Esophagus squamous epithelium (tissue), 5 donors: ENCODE measurements at regions not wholly inside any gene's neighbourhood (a gene's known extent, or its start where the extent isn't known, plus 50 kb on each side); places are given as distances from the start of the nearest gene placed in this dataset.

ENCODE experiments used
- DNase-seq: peaks from one replicate; lab custom pipeline; 2025; lab: John Stamatoyannopoulos, UW
- H3K27ac ChIP-seq, 4 donors: fragments of 200-600 bp; sonication (generic); one replicate each; pipeline ENCODE4 v1.5.1; 2016 to 2019; ENCODE audit warnings: mild to moderate bottlenecking in 1 of 4
- H3K27me3 ChIP-seq, 4 donors: fragments of 200-600 bp; sonication (generic); 1 replicate in 3 of 4; 2 replicates in 1 of 4; pipeline versions ENCODE4 v1.5.1 to v1.6.0; 2017 to 2021; ENCODE audit warnings: antibody characterized with exemption in 1 of 4
- H3K36me3 ChIP-seq, 3 donors: fragments of 200-600 bp; sonication (generic); one replicate each; pipeline ENCODE4 v1.5.1; 2016 to 2019
- H3K4me1 ChIP-seq, 3 donors: fragments of 200-600 bp; sonication (generic); one replicate each; pipeline ENCODE4 v1.5.1; 2017 to 2019
- H3K4me3 ChIP-seq, 4 donors: fragments of 200-600 bp; sonication (generic); 1 replicate in 3 of 4; 2 replicates in 1 of 4; pipeline ENCODE4 v1.5.1; 2016 to 2019; ENCODE audit warnings: mild to moderate bottlenecking in 2 of 4, moderate library complexity in 1 of 4
- H3K9me3 ChIP-seq, 3 donors: fragments of 200-600 bp; sonication (generic); one replicate each; pipeline ENCODE4 v1.5.1; 2016 to 2019
- CTCF ChIP-seq, 6 experiments: fragments of 450-650 bp in 4 of 6; fragments of 200-600 bp in 2 of 6; sonication (generic) in 2 of 6; IDR thresholded peaks; one replicate each; pipeline ENCODE4 v1.5.1; 2016 to 2019; ENCODE audit warnings: antibody characterized with exemption in 6 of 6, mild to moderate bottlenecking in 4 of 6, moderate library complexity in 4 of 6
- POLR2A ChIP-seq, 4 donors: fragments of 450-650 bp; IDR thresholded peaks; one replicate each; pipeline ENCODE4 v1.6.1; 2017; ENCODE audit warnings: antibody characterized with exemption in 4 of 4, mild to moderate bottlenecking in 4 of 4, moderate library complexity in 3 of 4
- WGBS, 2 donors: methylation state at CpG; one replicate each; pipeline ENCODE4 v1.1.5; 2018; 5-methylcytosine and 5-hydroxymethylcytosine counted together
- intact Hi-C: fragments of 100-400 bp; cut with DNase I; formaldehyde crosslinking; loops from one replicate; pipeline ENCODE4 v1.15.0; 2022
- donor health status: DM: yes; HTN: yes; CAD: no.

DNA sequence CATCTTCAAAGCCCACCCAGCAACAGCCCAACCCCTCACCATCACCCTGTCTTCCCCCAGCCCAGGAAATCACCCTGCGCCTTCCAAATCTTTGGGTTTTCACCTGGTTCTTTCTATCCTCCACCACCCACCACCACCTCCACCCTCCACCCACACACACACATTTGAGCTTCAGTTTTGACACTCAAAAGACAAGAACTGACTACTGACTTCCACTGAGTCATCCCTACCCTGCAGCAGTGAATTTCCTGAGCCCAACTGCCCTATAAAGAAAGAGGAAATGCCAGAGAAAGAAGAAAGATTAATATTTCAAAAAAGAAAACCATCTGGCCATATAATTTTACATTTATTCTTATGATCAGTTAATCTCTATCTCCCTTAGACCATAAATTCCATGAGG, 137.5 kb downstream of the CHST1 start:
- peaks cover 0 to 2% (median 0%) of the 10 kb centered on the region in 3 donors for H3K9me3 ChIP-seq
- peaks cover 0 to 39% (median 0%) of the 10 kb centered on the region in 4 donors for H3K27me3 ChIP-seq
- TF ChIP-seq POLR2A (IDR thresholded peaks at IDR 0.05) (no peak), CTCF (IDR thresholded peaks at IDR 0.05) (no peak)
- 36 to 71% methylated on average over 1 of the region's 1 CpG for WGBS, 2 donors
- no peaks in the 10 kb centered on the region for H3K36me3 ChIP-seq
- no peak overlapping the region for H3K27ac ChIP-seq
- no peak for DNase-seq
- no peak overlapping the region for H3K4me3 ChIP-seq
- intact Hi-C loops: no loop called here
- H3K4me1 ChIP-seq: no peaks in the 10 kb centered on the region

- H3K9me3 ChIP-seq: peaks cover 0 to 6% (median 0%) of the 10 kb centered on the region in 3 donors
- no peaks in the 10 kb centered on the region for H3K36me3 ChIP-seq
- H3K4me3 ChIP-seq: no peak overlapping the region
- intact Hi-C loops: no loop called here
- H3K27me3 ChIP-seq: peaks cover 0 to 21% (median 0%) of the 10 kb centered on the region in 4 donors
- no peak for DNase-seq
- no peak for TF ChIP-seq CTCF (IDR thresholded peaks at IDR 0.05)
- no peak for TF ChIP-seq POLR2A (IDR thresholded peaks at IDR 0.05)
- 39 to 40% methylated on average over 3 of the region's 3 CpGs for WGBS, 2 donors
- H3K27ac ChIP-seq: no peak overlapping the region
- H3K4me1 ChIP-seq: no peaks in the 10 kb centered on the region
Observed at GRCh38 chr11:45525393-45525792, 140.0 kb downstream of the CHST1 start.

DNA sequence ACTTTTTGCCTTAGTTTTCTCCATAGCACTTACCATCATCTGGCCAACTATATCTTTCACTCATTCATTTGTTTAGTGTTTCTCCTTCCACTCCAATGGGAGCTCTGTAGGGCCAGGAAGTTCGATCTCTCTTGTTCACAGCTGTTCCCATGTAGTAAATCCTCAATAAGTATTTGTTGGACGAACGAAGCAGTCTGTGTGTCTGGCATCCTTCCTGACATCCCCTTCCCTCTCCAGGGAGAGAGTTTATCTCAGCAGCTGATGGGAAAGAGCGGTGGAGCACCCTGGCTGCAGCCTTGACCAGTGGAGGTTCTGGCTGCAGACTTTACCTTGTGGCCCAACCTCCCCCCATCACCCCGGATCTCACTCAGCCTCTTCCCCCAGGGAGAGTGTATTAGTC, 141.7 kb downstream of the CHST1 start:
- H3K27me3 ChIP-seq: peaks cover 0 to 14% (median 0%) of the 10 kb centered on the region in 4 donors
- intact Hi-C loops: no loop called here
- H3K4me3 ChIP-seq: no peak overlapping the region
- H3K36me3 ChIP-seq: no peaks in the 10 kb centered on the region
- H3K4me1 ChIP-seq: no peaks in the 10 kb centered on the region
- DNase-seq: no peak
- no peak overlapping the region for H3K27ac ChIP-seq
- 54 to 74% methylated on average over 3 to 5 of the region's 5 CpGs for WGBS, 2 donors
- peaks cover 0 to 6% (median 0%) of the 10 kb centered on the region in 3 donors for H3K9me3 ChIP-seq
- TF ChIP-seq CTCF (IDR thresholded peaks at IDR 0.05) (no peak), POLR2A (IDR thresholded peaks at IDR 0.05) (no peak)

DNA sequence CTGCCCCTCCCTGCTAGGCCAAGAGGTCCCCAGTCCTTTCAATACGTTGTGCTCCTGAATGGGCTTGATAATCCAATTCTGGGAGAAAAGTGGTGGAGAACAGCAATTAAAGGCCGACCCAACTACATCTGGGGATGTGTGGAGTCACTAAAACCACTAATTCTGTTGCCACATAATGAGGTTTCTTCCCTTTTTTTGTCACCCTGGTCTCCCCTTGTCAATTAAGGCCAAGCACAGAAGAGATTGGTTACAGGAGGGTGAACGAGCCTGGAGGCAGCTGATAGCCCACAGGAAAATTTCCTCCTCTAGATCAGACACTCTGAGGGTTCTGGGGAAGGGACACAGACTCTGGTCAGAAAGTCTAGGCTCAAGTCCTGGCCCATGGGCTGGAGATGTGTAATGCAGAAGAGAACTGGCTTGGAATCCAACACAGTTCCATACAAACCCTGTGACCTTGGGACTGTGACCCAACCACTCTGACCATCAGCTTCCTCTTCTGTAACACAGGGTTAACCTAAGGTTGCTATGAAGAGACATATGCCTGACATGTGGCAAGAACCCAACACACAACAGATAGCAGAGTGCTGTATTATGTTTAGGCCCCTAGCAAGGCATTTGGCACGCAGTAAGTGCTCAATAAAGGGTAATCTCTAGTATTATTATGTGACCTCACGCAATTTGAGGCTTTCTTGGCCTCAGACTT, 146.4 kb downstream of the CHST1 start:
- intact Hi-C loops: no loop called here
- peaks cover 0 to 6% (median 0%) of the 10 kb centered on the region in 3 donors for H3K9me3 ChIP-seq
- no peaks in the 10 kb centered on the region for H3K36me3 ChIP-seq
- DNase-seq: no peak
- WGBS, 2 donors: 92 to 93% methylated on average over 2 to 3 of the region's 5 CpGs
- H3K27ac ChIP-seq: no peak overlapping the region
- no peaks in the 10 kb centered on the region for H3K4me1 ChIP-seq
- no peak for TF ChIP-seq POLR2A (IDR thresholded peaks at IDR 0.05)
- TF ChIP-seq CTCF (IDR thresholded peaks at IDR 0.05): no peak
- no peak overlapping the region for H3K4me3 ChIP-seq
- H3K27me3 ChIP-seq: no peaks in the 10 kb centered on the region

DNA sequence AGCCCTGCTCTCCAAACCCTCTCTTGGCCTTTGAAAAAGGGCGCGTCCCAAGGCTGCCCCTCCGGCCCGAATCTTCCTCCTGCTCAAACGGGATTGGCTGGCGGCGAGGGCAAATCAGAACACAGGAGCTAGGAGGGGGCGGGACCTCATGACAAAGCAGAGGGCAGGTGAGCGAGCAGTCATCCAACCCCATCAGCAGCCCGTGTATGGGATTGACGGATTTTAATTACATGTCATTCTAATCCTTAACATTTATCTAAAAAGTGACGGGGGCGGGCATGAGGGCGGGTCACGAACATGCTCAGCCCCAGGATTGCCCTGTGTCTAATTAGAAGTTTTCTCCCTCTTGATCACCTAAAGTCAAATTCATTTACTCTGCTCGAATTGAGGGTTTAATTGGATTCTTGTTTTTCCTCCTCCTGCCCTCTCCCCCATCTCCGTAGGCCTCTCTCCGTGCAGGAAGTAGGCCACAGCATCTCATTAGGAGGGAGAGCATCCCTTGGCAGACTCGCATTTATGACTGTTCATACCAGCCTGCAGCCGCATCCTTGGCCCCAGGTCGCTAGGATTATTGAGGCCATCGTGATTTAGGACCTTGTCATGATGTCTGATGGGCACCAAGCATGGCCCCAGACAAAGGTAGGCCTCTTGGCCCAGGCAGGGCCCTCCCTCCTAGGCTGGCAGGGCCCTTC, 147.1 kb downstream of the CHST1 start:
- intact Hi-C loops: no loop called here
- no peak for DNase-seq
- Histone ChIP-seq H3K27me3 (no peaks in the 10 kb centered on the region), H3K4me3 (no peak overlapping the region), H3K9me3 (peaks cover 0 to 6% (median 0%) of the 10 kb centered on the region in 3 donors), H3K27ac (no peak overlapping the region), H3K36me3 (no peaks in the 10 kb centered on the region), H3K4me1 (no peaks in the 10 kb centered on the region)
- TF ChIP-seq POLR2A (IDR thresholded peaks at IDR 0.05) (no peak), CTCF (IDR thresholded peaks at IDR 0.05) (no peak)
- 83 to 85% methylated on average over 15 to 22 of the region's 22 CpGs for WGBS, 2 donors
